ENCODE measurements at regions not wholly inside any gene's neighbourhood (a gene's known extent, or its start where the extent isn't known, plus 50 kb on each side); places are given as distances from the start of the nearest gene placed in this dataset.

DNA sequence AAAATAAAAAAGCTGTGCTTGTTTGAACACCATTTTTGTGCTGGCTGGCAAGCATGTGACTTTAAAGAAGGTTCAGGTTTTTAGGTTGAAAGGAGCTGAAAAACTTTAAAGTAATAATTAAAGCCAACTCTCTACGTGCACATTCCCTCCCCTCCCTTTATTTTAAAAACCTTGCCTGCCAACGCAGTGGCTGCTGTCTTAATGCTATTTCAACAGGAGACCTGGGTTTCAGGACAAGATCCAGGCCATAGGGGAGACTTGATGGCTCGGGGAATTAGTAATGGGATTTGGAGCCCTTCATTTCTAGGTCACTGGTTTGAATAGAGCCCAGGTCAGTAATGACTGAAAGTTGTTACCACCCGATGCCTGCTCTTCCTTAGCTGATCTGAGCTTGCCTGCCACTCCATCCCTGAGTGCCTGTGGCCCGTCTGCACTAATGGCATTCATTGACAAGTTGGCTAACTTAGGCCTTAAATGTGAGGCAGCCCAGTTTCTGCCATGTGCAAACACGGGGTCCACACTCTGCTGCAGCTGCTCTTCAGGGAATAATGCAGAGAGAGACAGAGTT lies 1233.2 kb upstream of the ZEB2 start:
- WGBS, result 69% methylated on average over 5 of the region's 6 CpGs
- H3K9me3 ChIP-seq, result no peaks in the 10 kb centered on the region
- H3K4me1 ChIP-seq, result peaks cover 31% of the 10 kb centered on the region
- DNase-seq (ENCODE audit: low spot score in 2 of 2), result no peak
- H3K27me3 ChIP-seq, result no peaks in the 10 kb centered on the region
- no peak overlapping the region for H3K4me3 ChIP-seq
- no peak overlapping the region for H3K27ac ChIP-seq
- no peaks in the 10 kb centered on the region for H3K36me3 ChIP-seq
- no peak for TF ChIP-seq EP300 (IDR thresholded peaks at IDR 0.05)
- TF ChIP-seq, protein P1, sequence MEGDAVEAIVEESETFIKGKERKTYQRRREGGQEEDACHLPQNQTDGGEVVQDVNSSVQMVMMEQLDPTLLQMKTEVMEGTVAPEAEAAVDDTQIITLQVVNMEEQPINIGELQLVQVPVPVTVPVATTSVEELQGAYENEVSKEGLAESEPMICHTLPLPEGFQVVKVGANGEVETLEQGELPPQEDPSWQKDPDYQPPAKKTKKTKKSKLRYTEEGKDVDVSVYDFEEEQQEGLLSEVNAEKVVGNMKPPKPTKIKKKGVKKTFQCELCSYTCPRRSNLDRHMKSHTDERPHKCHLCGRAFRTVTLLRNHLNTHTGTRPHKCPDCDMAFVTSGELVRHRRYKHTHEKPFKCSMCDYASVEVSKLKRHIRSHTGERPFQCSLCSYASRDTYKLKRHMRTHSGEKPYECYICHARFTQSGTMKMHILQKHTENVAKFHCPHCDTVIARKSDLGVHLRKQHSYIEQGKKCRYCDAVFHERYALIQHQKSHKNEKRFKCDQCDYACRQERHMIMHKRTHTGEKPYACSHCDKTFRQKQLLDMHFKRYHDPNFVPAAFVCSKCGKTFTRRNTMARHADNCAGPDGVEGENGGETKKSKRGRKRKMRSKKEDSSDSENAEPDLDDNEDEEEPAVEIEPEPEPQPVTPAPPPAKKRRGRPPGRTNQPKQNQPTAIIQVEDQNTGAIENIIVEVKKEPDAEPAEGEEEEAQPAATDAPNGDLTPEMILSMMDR (IDR thresholded peaks at IDR 0.05), result no peak
- TF ChIP-seq POLR2A (IDR thresholded peaks at IDR 0.05), result no peak
- no peak for TF ChIP-seq POLR2AphosphoS5 (IDR thresholded peaks at IDR 0.05)

DNA sequence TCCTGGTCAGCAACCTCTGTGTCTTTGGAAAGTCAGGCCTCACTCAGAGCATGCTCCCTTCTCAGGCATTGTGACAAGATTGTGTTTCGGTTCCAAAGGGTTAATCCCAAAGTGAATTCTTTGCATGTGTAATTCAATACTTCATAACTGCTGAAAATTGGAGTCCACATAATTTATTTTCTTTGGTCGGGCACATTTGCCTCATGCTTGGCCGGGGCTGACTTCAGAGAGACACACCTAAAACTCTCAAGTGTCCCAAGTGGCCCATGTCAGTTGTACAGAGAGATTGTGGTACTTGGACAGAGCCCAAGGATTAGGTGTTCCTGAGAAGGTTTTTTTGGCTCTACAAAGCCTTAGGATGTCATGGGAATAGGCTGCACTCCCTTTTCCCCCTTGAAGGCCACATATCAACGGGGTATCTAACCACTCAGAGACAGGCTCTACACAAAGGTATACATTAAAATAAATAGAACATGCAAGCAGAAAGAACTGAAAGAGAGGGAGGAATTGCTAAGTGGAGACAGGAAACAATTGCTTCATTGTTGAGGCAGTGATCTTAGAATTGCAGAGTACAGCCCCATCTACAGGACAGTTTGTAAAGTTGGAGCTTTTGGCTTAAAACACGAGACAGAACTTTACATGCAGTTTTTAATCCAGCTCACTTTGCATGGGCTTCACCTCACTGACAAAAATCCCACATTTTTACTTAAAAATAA lies 1232.3 kb upstream of the ZEB2 start:
- 27% methylated on average over 5 of the region's 5 CpGs for WGBS
- H3K4me3 ChIP-seq, result peak overlapping the region; percentile 17
- no peak for TF ChIP-seq POLR2A (IDR thresholded peaks at IDR 0.05)
- TF ChIP-seq, protein P1 (IDR thresholded peaks at IDR 0.05), result peak in 1 of 2 donors; percentile 62
- H3K36me3 ChIP-seq, result no peaks in the 10 kb centered on the region
- peaks cover 31% of the 10 kb centered on the region for H3K4me1 ChIP-seq
- H3K9me3 ChIP-seq, result no peaks in the 10 kb centered on the region
- peak overlapping the region; percentile 67 for H3K27ac ChIP-seq
- DNase-seq (ENCODE audit: low spot score in 2 of 2), result no peak
- H3K27me3 ChIP-seq, result no peaks in the 10 kb centered on the region

DNA sequence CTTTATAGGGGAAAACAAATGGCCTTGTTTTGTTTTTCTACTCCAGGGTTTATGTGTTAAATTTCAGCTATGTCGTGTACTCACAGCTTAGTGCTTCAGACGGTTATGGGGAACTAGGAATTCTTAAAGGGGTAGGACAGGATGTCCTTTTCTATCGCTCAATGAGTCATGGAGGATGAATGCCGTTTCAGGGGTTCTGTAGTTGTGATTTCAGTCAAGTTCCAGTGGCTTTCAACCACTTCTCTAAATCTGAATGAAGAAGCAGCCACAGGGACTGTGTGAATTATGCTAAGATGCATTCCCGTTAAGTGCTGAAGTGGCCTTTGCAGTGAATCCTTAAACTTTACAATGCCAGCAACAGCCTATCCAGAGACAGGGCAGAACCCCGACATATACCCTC lies 1231.7 kb upstream of the ZEB2 start:
- no peak overlapping the region for H3K4me3 ChIP-seq
- H3K4me1 ChIP-seq, result peaks cover 31% of the 10 kb centered on the region
- peak overlapping the region; percentile 67 for H3K27ac ChIP-seq
- H3K36me3 ChIP-seq, result no peaks in the 10 kb centered on the region
- no peak for DNase-seq (ENCODE audit: low spot score in 2 of 2)
- WGBS, result 51% methylated on average over 6 of the region's 6 CpGs
- TF ChIP-seq, protein P1 (IDR thresholded peaks at IDR 0.05), result no peak
- TF ChIP-seq POLR2A (IDR thresholded peaks at IDR 0.05) (no peak), POLR2AphosphoS5 (IDR thresholded peaks at IDR 0.05) (no peak), EP300 (IDR thresholded peaks at IDR 0.05) (no peak)
- no peaks in the 10 kb centered on the region for H3K27me3 ChIP-seq
- no peaks in the 10 kb centered on the region for H3K9me3 ChIP-seq

DNA sequence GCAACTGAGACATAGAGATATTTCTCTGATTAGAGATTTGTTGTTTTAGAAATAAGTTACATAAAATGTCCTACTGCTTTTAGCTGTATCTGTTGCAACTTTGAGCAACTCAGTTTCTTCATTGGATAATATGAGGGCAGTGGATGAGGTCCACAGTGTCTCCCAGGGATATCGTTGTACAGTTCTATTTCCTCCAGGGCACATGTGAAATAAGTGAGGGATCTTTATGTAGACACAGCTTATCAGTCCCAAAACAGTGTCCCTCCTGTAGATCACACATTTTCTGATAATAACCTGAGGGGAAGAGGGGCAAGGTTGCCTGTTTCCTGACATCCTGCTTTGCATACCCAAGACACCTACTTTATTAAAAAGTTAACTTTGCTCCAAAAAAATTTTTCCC lies 1231.2 kb upstream of the ZEB2 start:
- H3K27me3 ChIP-seq, result no peaks in the 10 kb centered on the region
- H3K9me3 ChIP-seq, result no peaks in the 10 kb centered on the region
- peaks cover 31% of the 10 kb centered on the region for H3K4me1 ChIP-seq
- no peak for TF ChIP-seq POLR2AphosphoS5 (IDR thresholded peaks at IDR 0.05)
- TF ChIP-seq, protein P1 (IDR thresholded peaks at IDR 0.05), result no peak
- no peak for TF ChIP-seq EP300 (IDR thresholded peaks at IDR 0.05)
- no peak for TF ChIP-seq POLR2A (IDR thresholded peaks at IDR 0.05)
- no peak for DNase-seq (ENCODE audit: low spot score in 2 of 2)
- 41% methylated on average over 1 of the region's 1 CpG for WGBS
- H3K36me3 ChIP-seq, result no peaks in the 10 kb centered on the region
- H3K4me3 ChIP-seq, result no peak overlapping the region
- peak overlapping the region; percentile 67 for H3K27ac ChIP-seq

DNA sequence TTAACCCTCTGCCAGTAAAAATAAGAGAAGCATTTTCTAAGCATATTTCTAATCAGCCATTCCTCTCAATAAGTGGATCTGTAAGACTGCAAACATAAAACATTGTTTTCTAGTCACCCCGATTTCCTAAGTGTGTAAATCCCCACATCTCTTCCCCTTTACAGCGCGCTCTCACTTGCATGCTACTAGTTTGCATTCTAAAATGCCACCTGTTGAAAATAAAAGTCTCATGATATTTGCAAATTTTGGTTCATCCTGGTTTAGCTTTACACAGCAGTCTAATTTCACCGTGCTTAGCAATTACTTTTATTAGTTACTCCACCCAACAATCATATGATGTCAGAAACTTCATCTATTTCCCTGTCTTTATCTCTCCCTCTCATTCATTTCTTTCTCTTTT lies 1230.7 kb upstream of the ZEB2 start:
- Histone ChIP-seq H3K9me3 (no peaks in the 10 kb centered on the region), H3K27me3 (no peaks in the 10 kb centered on the region), H3K36me3 (no peaks in the 10 kb centered on the region), H3K4me3 (no peak overlapping the region), H3K4me1 (peaks cover 31% of the 10 kb centered on the region), H3K27ac (no peak overlapping the region)
- DNase-seq (ENCODE audit: low spot score in 2 of 2), result no peak
- TF ChIP-seq POLR2AphosphoS5 (IDR thresholded peaks at IDR 0.05), result no peak
- no peak for TF ChIP-seq EP300 (IDR thresholded peaks at IDR 0.05)
- TF ChIP-seq POLR2A (IDR thresholded peaks at IDR 0.05), result no peak
- TF ChIP-seq, protein P1 (IDR thresholded peaks at IDR 0.05), result no peak
- 50% methylated on average over 4 of the region's 4 CpGs for WGBS

All from suprapubic skin (tissue), 4 donors.